C1 segment of cervical spinal cord (tissue), 14 donors: ENCODE measurements at regions not wholly inside any gene's neighbourhood (a gene's known extent, or its start where the extent isn't known, plus 50 kb on each side); places are given as distances from the start of the nearest gene placed in this dataset.
A peak's percentile ranks its signal among the peaks of the same experiment; 100 is the strongest.

ENCODE experiments used
- DNase-seq, 14 donors: peaks; one replicate each; lab custom pipeline; 2025; lab: John Stamatoyannopoulos, UW

GRCh38 chr2:234835738-234836137 lies 116.1 kb upstream of the SH3BP4 start:
- no peak for DNase-seq

GRCh38 chr2:234834228-234834923 lies 117.4 kb upstream of the SH3BP4 start:
- DNase-seq = no peak

GRCh38 chr2:234830853-234831252 lies 121.0 kb upstream of the SH3BP4 start:
- no peak for DNase-seq

- no peak for DNase-seq
Observed at GRCh38 chr2:234829074-234829455, 122.8 kb upstream of the SH3BP4 start.

- DNase-seq = no peak
Observed at GRCh38 chr2:234828382-234829073, 123.3 kb upstream of the SH3BP4 start.

GRCh38 chr2:234827096-234827860 lies 124.5 kb upstream of the SH3BP4 start:
- no peak for DNase-seq

GRCh38 chr2:234826681-234827080 lies 125.1 kb upstream of the SH3BP4 start:
- DNase-seq = no peak

- DNase-seq = no peak
Observed at GRCh38 chr2:234825616-234826015, 126.2 kb upstream of the SH3BP4 start.

GRCh38 chr2:234823877-234824376 lies 127.9 kb upstream of the SH3BP4 start:
- DNase-seq = no peak

GRCh38 chr2:234823196-234823876 lies 128.5 kb upstream of the SH3BP4 start:
- DNase-seq = peak in 1 of 14 donors; percentile 13

GRCh38 chr2:234821946-234822475 lies 129.8 kb upstream of the SH3BP4 start:
- no peak for DNase-seq

- no peak for DNase-seq
Observed at GRCh38 chr2:234818937-234819336, 132.9 kb upstream of the SH3BP4 start.

GRCh38 chr2:234816491-234816890 lies 135.3 kb upstream of the SH3BP4 start:
- no peak for DNase-seq

GRCh38 chr2:234816056-234816455 lies 135.8 kb upstream of the SH3BP4 start:
- DNase-seq = no peak

- no peak for DNase-seq
Observed at GRCh38 chr2:234814374-234814773, 137.4 kb upstream of the SH3BP4 start.

- DNase-seq = no peak
Observed at GRCh38 chr2:234812851-234813250, 139.0 kb upstream of the SH3BP4 start.

- DNase-seq = no peak
Observed at GRCh38 chr2:234808907-234809306, 142.9 kb upstream of the SH3BP4 start.

- DNase-seq = no peak
Observed at GRCh38 chr2:234806818-234807217, 145.0 kb upstream of the SH3BP4 start.

- DNase-seq = no peak
Observed at GRCh38 chr2:234805836-234806235, 146.0 kb upstream of the SH3BP4 start.

- DNase-seq = no peak
Observed at GRCh38 chr2:234804704-234805103, 147.1 kb upstream of the SH3BP4 start.

GRCh38 chr2:234802845-234803171 lies 149.0 kb upstream of the SH3BP4 start:
- no peak for DNase-seq
